Natural killer cell (primary cell): ENCODE measurements at regions not wholly inside any gene's neighbourhood (a gene's known extent, or its start where the extent isn't known, plus 50 kb on each side); places are given as distances from the start of the nearest gene placed in this dataset.

Source experiments
- ATAC-seq, 3 donors: fragments of 150-1000 bp in 2 of 3; fragments of 200-7000 bp in 1 of 3; cut with Tn5 transposase; 1 replicate in 1 of 3; 2 replicates in 2 of 3; pipeline ENCODE4 v1.10.0; 2021; ENCODE audit warnings: mild to moderate bottlenecking in 2 of 3, moderate library complexity in 2 of 3
- DNase-seq, 2 donors: peaks; one replicate each; pipeline versions ENCODE4 v3.0.0 to v3.0.0-alpha.2; 2013 to 2021; ENCODE audit warnings: mixed read lengths in 1 of 2
- H3K27ac ChIP-seq: one replicate; pipeline ENCODE4 v1.5.1; 2013; ENCODE audit warnings: mild to moderate bottlenecking, low read length
- H3K27me3 ChIP-seq: one replicate; pipeline ENCODE4 v1.6.1; 2013; ENCODE audit warnings: low read length; ENCODE audit not compliant: control insufficient read depth, insufficient read depth
- H3K36me3 ChIP-seq: one replicate; pipeline ENCODE4 v1.6.1; 2013; ENCODE audit warnings: low read length; ENCODE audit not compliant: control insufficient read depth, insufficient read depth
- H3K4me1 ChIP-seq: one replicate; pipeline ENCODE4 v1.6.1; 2013; ENCODE audit warnings: low read length; ENCODE audit not compliant: control insufficient read depth, insufficient read depth
- H3K4me3 ChIP-seq: one replicate; pipeline ENCODE4 v1.5.1; 2013; ENCODE audit warnings: low read length
- H3K9me3 ChIP-seq: one replicate; pipeline ENCODE4 v1.6.1; 2013; ENCODE audit warnings: low read length; ENCODE audit not compliant: control insufficient read depth, insufficient read depth
- H3K27ac Mint-ChIP-seq, 2 donors: one replicate each; pipeline ENCODE4 v1.8.0; 2022; ENCODE audit warnings: mild to moderate bottlenecking in 2 of 2, mixed read lengths in 2 of 2, moderate library complexity in 1 of 2
- H3K27me3 Mint-ChIP-seq, 2 donors: one replicate each; pipeline ENCODE4 v1.8.0; 2022; ENCODE audit warnings: low read depth in 2 of 2, mixed read lengths in 2 of 2
- H3K36me3 Mint-ChIP-seq: one replicate; pipeline ENCODE4 v1.8.0; 2022; ENCODE audit warnings: mixed read lengths
- H3K4me1 Mint-ChIP-seq, 2 donors: one replicate each; pipeline ENCODE4 v1.8.0; 2022; ENCODE audit warnings: mixed read lengths in 2 of 2
- H3K4me3 Mint-ChIP-seq: one replicate; pipeline ENCODE4 v1.8.0; 2022; ENCODE audit warnings: mild to moderate bottlenecking, moderate library complexity, mixed read lengths
- H3K9me3 Mint-ChIP-seq, 2 donors: one replicate each; pipeline ENCODE4 v1.8.0; 2022; ENCODE audit warnings: mixed read lengths in 2 of 2
- WGBS: methylation state at CpG from one replicate; pipeline ENCODE4 v1.1.7; 2013; ENCODE audit warnings: missing lambda C conversion rate; ENCODE audit not compliant: insufficient coverage; 5-methylcytosine and 5-hydroxymethylcytosine counted together
- intact Hi-C: fragments of 100-400 bp; cut with micrococcal nuclease; formaldehyde crosslinking; loops from one replicate; pipeline ENCODE4 v1.14.2; 2022
- TF ChIP-seq, protein P1 (sequence below): fragments of 200-600 bp; IDR thresholded peaks from one replicate; pipeline ENCODE4 v1.8.0; 2022; ENCODE audit warnings: antibody characterized with exemption

DNA sequence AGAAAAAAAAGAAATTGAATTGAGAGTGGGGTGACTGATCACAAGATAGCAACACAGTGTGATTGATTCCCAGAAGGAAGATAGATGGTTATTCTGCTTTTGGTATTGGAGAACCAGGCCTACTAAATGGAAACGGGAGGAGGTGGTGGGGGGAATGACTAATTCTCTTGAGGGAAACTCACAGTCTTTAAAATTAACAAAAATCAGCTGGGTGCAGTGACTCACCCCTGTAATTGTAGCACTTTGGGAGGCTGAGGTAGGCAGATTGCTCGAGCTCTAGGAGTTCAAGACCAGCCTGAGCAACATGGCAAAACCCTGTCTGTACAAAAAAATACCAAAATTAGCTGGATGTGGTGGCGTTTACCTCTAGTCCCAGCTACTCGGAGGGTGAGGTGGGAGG, 134.6 kb upstream of the PDE4B start:
- TF ChIP-seq, protein P1, sequence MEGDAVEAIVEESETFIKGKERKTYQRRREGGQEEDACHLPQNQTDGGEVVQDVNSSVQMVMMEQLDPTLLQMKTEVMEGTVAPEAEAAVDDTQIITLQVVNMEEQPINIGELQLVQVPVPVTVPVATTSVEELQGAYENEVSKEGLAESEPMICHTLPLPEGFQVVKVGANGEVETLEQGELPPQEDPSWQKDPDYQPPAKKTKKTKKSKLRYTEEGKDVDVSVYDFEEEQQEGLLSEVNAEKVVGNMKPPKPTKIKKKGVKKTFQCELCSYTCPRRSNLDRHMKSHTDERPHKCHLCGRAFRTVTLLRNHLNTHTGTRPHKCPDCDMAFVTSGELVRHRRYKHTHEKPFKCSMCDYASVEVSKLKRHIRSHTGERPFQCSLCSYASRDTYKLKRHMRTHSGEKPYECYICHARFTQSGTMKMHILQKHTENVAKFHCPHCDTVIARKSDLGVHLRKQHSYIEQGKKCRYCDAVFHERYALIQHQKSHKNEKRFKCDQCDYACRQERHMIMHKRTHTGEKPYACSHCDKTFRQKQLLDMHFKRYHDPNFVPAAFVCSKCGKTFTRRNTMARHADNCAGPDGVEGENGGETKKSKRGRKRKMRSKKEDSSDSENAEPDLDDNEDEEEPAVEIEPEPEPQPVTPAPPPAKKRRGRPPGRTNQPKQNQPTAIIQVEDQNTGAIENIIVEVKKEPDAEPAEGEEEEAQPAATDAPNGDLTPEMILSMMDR: no peak
- no peaks in the 10 kb centered on the region for H3K36me3 ChIP-seq
- H3K9me3 ChIP-seq: no peaks in the 10 kb centered on the region
- intact Hi-C loops: no loop called here
- no peaks in the 10 kb centered on the region for H3K4me1 ChIP-seq
- H3K4me1 Mint-ChIP-seq: no peaks in the 10 kb centered on the region
- WGBS: 88% methylated on average over 4 of the region's 4 CpGs
- H3K4me3 Mint-ChIP-seq: no peak overlapping the region
- H3K27ac ChIP-seq: no peak overlapping the region
- no peak overlapping the region for H3K4me3 ChIP-seq
- no peaks in the 10 kb centered on the region for H3K36me3 Mint-ChIP-seq
- no peaks in the 10 kb centered on the region for H3K27me3 Mint-ChIP-seq
- DNase-seq (no peak), ATAC-seq (no peak)
- no peaks in the 10 kb centered on the region for H3K27me3 ChIP-seq
- no peak overlapping the region for H3K27ac Mint-ChIP-seq
- H3K9me3 Mint-ChIP-seq: peaks cover 2 to 5% of the 10 kb centered on the region in 2 donors

DNA sequence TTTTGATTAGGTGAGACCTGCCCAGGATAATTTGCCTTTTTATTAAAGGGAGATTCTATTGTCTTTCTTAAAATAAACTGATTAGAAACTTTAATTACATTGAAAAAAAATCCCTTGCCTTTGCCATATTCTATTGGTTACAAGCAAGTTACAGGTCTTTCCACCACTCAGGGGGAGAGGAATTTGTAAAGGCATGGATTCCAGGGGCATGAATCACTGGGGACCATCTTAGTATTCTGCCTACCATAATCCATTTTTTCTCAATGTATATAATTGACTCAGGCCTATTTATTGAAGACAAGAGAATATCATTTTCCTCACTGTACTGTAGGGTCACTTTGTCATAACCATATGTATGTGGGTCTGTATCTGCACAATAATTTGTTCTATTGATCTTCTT, 124.3 kb upstream of the PDE4B start:
- H3K4me1 Mint-ChIP-seq: no peaks in the 10 kb centered on the region
- intact Hi-C loops: no loop called here
- ATAC-seq: no peak

DNA sequence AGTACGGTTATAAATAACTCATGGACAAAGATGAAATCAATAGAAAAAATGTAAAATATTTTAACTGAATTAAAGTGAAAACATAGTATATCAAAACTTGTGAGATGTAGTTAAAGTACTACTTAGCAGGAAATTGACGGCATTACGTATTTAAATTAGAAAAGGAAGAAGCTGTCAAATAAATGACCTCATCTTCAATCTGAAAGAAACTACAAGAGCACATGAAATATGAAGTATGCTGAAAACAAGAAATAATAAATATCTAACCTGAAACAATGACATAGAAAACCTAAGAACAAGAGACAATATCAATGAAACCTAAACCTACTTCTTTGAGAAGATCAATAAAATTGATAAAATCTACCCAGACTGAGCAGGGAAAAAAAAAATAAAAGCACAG, 122.2 kb upstream of the PDE4B start:
- Histone ChIP-seq H3K9me3 (no peaks in the 10 kb centered on the region), H3K27ac (no peak overlapping the region), H3K4me1 (no peaks in the 10 kb centered on the region), H3K4me3 (no peak overlapping the region), H3K27me3 (no peaks in the 10 kb centered on the region), H3K36me3 (no peaks in the 10 kb centered on the region)
- Mint-ChIP-seq H3K27me3 (peaks cover 3 to 9% of the 10 kb centered on the region in 2 donors), H3K9me3 (peaks cover 3 to 7% of the 10 kb centered on the region in 2 donors), H3K4me3 (no peak overlapping the region), H3K27ac (no peak overlapping the region), H3K36me3 (no peaks in the 10 kb centered on the region), H3K4me1 (no peaks in the 10 kb centered on the region)
- WGBS: no CpG with 5 or more reads among the region's 3 CpGs
- ATAC-seq (no peak), DNase-seq (no peak)
- TF ChIP-seq, protein P1: no peak
- intact Hi-C loops: no loop called here

More for the DNA sequence above, 124.3 kb upstream of the PDE4B start:
- TF ChIP-seq, protein P1: no peak
- Histone ChIP-seq H3K4me3 (no peak overlapping the region), H3K36me3 (no peaks in the 10 kb centered on the region), H3K9me3 (no peaks in the 10 kb centered on the region), H3K4me1 (no peaks in the 10 kb centered on the region), H3K27ac (no peak overlapping the region), H3K27me3 (no peaks in the 10 kb centered on the region)
- Mint-ChIP-seq H3K36me3 (no peaks in the 10 kb centered on the region), H3K9me3 (peaks cover 3 to 7% of the 10 kb centered on the region in 2 donors), H3K27me3 (peaks cover 6% of the 10 kb centered on the region in 2 donors), H3K4me3 (no peak overlapping the region), H3K27ac (no peak overlapping the region)
- no peak for DNase-seq

DNA sequence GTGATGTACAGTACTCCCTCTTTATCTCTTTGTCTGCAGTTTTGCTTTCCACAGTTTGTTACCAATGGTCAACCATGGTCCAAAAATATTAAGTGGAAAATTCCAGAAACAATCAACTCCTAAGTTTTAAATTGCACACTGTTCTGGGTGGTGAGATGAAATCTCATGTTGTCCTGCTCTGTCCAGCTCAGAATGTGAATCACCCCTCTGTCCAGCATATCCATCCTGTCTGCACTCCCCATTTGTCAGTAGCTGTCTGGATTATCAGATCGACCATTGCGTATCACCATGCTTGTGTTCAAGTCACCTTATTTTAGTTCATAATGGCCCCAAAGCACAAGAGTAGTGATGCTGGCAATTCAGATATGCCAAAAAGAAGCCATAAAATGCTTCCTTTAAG, 118.2 kb upstream of the PDE4B start:
- H3K4me1 ChIP-seq: no peaks in the 10 kb centered on the region
- no peak overlapping the region for H3K27ac ChIP-seq
- Mint-ChIP-seq H3K4me1 (no peaks in the 10 kb centered on the region), H3K9me3 (peaks cover 0 to 3% of the 10 kb centered on the region in 2 donors), H3K36me3 (no peaks in the 10 kb centered on the region), H3K27me3 (peaks cover 2 to 5% of the 10 kb centered on the region in 2 donors), H3K27ac (no peak overlapping the region), H3K4me3 (no peak overlapping the region)
- no peaks in the 10 kb centered on the region for H3K36me3 ChIP-seq
- ATAC-seq (no peak), DNase-seq (no peak)
- intact Hi-C loops: no loop called here
- 100% methylated on average over 2 of the region's 2 CpGs for WGBS
- H3K27me3 ChIP-seq: no peaks in the 10 kb centered on the region
- H3K4me3 ChIP-seq: no peak overlapping the region
- H3K9me3 ChIP-seq: no peaks in the 10 kb centered on the region
- TF ChIP-seq, protein P1: no peak
